Lower leg skin (tissue), 3 donors: ENCODE measurements at regions not wholly inside any gene's neighbourhood (a gene's known extent, or its start where the extent isn't known, plus 50 kb on each side); places are given as distances from the start of the nearest gene placed in this dataset.

Source experiments
- POLR2A ChIP-seq, 2 donors: fragments of 450-650 bp; IDR thresholded peaks; one replicate each; pipeline ENCODE4 v1.6.1; 2016 to 2017; ENCODE audit warnings: antibody characterized with exemption in 2 of 2, mild to moderate bottlenecking in 1 of 2, moderate library complexity in 1 of 2
- TF ChIP-seq, protein P1 (sequence below), 3 donors: fragments of 450-650 bp; IDR thresholded peaks; one replicate each; pipeline ENCODE4 v1.5.1; 2016; ENCODE audit warnings: antibody characterized with exemption in 3 of 3, mild to moderate bottlenecking in 3 of 3, moderate library complexity in 2 of 3

GRCh38 chrX:115896362-115896761 is 274.2 kb upstream of the AGTR2 start:
- TF ChIP-seq, protein P1, sequence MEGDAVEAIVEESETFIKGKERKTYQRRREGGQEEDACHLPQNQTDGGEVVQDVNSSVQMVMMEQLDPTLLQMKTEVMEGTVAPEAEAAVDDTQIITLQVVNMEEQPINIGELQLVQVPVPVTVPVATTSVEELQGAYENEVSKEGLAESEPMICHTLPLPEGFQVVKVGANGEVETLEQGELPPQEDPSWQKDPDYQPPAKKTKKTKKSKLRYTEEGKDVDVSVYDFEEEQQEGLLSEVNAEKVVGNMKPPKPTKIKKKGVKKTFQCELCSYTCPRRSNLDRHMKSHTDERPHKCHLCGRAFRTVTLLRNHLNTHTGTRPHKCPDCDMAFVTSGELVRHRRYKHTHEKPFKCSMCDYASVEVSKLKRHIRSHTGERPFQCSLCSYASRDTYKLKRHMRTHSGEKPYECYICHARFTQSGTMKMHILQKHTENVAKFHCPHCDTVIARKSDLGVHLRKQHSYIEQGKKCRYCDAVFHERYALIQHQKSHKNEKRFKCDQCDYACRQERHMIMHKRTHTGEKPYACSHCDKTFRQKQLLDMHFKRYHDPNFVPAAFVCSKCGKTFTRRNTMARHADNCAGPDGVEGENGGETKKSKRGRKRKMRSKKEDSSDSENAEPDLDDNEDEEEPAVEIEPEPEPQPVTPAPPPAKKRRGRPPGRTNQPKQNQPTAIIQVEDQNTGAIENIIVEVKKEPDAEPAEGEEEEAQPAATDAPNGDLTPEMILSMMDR (IDR thresholded peaks at IDR 0.05) = no peak
- no peak for TF ChIP-seq POLR2A (IDR thresholded peaks at IDR 0.05)
